Right forelimb (tissue), 1 donor: ENCODE measurements at regions not wholly inside any gene's neighbourhood (a gene's known extent, or its start where the extent isn't known, plus 50 kb on each side); places are given as distances from the start of the nearest gene placed in this dataset.

ENCODE experiments used
- DNase-seq: peaks from one replicate; pipeline ENCODE4 v3.0.0-alpha.2; 2018

DNA sequence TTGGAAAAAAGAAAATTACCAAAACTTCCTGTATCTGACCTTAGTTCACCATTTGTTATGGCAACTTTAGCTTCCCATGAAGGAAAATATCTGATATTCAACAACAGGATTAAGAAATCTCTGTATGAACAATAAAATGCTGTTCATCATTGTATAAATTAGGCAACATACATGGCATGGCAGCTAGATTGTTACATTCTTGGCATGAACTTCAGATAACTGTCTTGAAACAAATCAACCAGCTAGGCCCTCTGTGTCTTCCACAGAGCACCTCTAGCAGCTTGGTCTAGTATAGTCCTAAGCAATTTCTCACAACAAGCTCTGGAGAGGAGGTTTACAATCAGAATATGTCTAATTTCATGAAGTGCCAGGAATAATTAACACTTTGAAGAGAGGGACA, 105.4 kb upstream of the PCDH7 start:
- DNase-seq, result no peak

GRCh38 chr4:30616942-30617646, 103.1 kb upstream of the PCDH7 start:
- no peak for DNase-seq

- DNase-seq, result no peak
These were observed 102.3 kb upstream of the PCDH7 start for GRCh38 chr4:30617836-30618235.

- no peak for DNase-seq
These were observed 100.5 kb upstream of the PCDH7 start for GRCh38 chr4:30619679-30620078.

DNA sequence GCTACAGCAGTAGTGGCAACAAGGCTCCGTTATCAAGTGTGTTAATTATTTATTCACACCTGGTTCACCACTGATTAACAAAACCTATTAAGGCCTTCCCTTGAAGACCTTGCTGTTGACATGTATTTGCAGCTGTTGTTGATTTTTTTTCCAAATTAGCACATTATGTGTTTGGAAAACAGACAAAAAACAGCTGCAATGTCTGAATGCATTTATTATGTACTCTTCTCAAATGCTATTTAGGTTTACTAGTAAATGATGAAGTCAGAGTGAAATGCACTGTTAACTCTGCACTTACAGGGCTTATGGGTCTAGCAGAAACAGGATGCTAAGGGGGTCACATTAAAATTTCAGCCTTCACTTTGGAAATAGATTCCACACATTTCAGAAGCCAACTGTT, 99.5 kb upstream of the PCDH7 start:
- no peak for DNase-seq

- no peak for DNase-seq
These were observed 89.7 kb upstream of the PCDH7 start for GRCh38 chr4:30630431-30630830.

DNA sequence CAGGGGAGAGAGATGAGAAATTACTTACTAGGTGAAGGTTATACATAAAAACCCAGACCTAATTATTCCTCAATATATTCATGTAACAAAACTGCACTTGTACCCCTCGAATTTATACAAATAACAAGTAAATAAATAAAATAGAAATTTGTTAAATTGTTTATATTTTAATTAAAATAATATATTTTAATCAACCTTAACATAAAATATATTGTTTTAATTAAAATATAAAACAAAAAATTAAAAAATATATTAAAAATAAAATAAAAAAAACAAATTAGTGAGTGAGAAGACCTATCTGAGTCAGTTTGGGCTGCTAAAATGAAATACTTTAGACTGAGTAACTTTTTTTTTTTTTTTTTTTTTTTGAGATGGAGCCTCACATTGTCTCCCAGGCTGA, 87.4 kb upstream of the PCDH7 start:
- no peak for DNase-seq

DNA sequence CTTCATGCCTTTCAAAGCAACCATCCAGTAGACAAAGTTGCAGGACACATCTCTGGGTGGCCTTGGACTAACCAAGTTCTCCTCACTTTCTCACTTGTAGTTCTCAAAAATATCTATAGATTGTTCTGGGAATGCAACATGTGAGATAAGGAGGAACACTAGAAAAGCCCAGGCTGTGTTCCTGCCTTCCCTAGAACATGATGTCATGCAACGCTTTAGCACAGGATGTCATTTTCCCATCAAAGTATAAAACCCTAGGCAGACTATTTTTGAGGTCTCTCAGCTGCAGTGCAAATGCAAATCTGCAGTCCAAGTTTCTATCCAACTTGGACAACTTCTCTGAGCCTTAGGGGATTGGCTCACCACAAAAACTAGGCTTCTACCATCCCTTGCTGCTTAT, 78.8 kb upstream of the PCDH7 start:
- no peak for DNase-seq

DNA sequence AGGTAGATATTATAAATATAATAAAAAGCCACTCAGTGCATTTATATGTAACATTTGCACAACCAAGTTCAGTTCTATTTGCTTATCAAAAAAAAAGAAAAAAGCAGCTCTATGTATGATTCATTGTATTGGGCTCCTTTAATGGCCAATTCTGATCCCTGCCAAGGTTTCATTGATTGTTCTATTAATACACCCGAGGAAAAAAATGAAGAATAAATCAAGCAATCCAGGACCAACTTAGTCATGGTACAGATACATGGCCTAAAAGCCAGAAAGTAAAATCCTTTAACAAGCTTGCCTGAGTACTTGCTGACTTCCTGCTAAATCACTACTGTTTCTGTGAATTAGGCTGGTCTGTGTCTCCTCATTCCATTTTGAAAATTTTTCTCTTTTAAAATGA, 77.6 kb upstream of the PCDH7 start:
- no peak for DNase-seq

DNA sequence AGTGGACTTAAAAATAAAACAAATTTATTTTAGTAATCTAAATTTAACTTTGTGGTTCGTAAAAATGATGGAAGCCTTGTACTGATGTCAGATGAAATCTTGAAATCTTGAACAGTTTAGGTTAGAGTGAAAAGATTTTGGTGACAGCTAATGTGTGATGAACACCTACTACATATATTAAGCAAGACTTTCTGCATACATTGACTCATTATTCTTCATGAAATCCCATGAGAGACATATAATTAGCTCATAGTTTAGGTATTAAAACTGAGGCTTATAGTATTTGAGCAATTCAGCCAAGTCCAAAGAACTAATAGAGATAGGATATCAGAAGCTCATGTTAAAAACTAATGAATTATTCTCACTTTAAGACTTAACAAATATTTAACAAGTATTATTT, 66.9 kb upstream of the PCDH7 start:
- DNase-seq, result no peak

DNA sequence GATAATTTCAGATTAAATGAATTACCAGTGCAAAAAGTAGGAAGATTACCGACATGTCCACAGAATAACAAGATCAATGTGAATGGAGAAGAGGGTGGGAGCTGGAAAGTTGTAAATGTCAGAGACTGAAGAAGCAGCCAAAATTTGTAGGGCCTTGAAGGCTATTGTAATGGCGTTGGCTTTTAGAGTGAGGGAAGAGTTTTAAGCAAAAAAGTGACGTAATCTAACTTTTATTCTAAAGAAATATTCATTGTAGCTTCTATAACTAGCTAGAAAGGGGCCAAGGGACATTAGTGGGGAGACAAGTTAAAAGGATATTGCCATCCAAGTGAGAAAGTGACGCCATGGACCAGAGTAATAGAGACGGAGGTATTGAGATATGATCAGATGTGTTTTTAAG, 63.3 kb upstream of the PCDH7 start:
- DNase-seq, result no peak

- no peak for DNase-seq
These were observed 52.2 kb upstream of the PCDH7 start for GRCh38 chr4:30667919-30668318.

DNA sequence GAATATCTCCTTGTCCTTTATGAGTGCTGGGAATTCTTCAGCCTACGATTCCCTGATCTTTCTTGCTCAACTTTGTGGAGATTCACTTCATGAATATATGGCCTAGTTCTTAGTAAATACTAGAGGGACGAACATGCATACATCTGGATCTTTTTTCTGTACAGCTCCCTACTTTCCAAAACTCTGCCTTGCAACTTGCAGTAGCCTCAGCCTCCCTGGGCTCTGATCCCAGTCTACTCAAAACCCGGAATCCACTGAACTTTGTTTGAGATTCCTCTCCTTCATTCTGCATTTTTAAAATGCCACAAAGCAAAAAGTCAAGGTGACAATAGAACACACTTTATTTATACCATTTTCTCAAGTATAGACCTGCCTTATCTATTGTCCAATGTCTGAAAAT, 50.0 kb upstream of the PCDH7 start:
- no peak for DNase-seq
